GM18858 (cell line): ENCODE measurements at regions not wholly inside any gene's neighbourhood (a gene's known extent, or its start where the extent isn't known, plus 50 kb on each side); places are given as distances from the start of the nearest gene placed in this dataset.
"Not testable (repeated sequence)": the region's sequence is repeated elsewhere in the genome, so short reads cannot be mapped to it uniquely, and the experiment has no call there.

Experiments used
- ATAC-seq: cut with Tn5 transposase; IDR thresholded peaks from one replicate; pipeline ENCODE4 v1.9.1; 2021; ENCODE audit not compliant: unreplicated experiment

- no peak for ATAC-seq
Measured at GRCh38 chrX:78603908-78604307, 55.2 kb downstream of the RTL3 start.

- ATAC-seq = no peak
Measured at GRCh38 chrX:78595901-78596502, 63.1 kb downstream of the RTL3 start.

- ATAC-seq = no peak
Measured at GRCh38 chrX:78593701-78594100, 65.4 kb downstream of the RTL3 start.

- ATAC-seq = no peak
Measured at GRCh38 chrX:78592030-78592429, 67.1 kb downstream of the RTL3 start.

- ATAC-seq = no peak
Measured at GRCh38 chrX:78574306-78574705, 84.8 kb downstream of the RTL3 start.

GRCh38 chrX:78573630-78574029 is 85.5 kb downstream of the RTL3 start:
- ATAC-seq = no peak

GRCh38 chrX:78571849-78572248 is 87.3 kb downstream of the RTL3 start:
- ATAC-seq = no peak

GRCh38 chrX:78555401-78555980 is 103.6 kb downstream of the RTL3 start:
- ATAC-seq = no peak

GRCh38 chrX:78552628-78553027 is 106.5 kb downstream of the RTL3 start:
- ATAC-seq = not testable (repeated sequence)

GRCh38 chrX:78548012-78548411 is 111.1 kb downstream of the RTL3 start:
- no peak for ATAC-seq

- no peak for ATAC-seq
Measured at GRCh38 chrX:78545233-78545632, 113.9 kb downstream of the RTL3 start.

- ATAC-seq = no peak
Measured at GRCh38 chrX:78543281-78543680, 115.8 kb downstream of the RTL3 start.

GRCh38 chrX:78540171-78540570 is 119.0 kb downstream of the RTL3 start:
- no peak for ATAC-seq

GRCh38 chrX:78534221-78534620 is 124.9 kb downstream of the RTL3 start:
- ATAC-seq = no peak

GRCh38 chrX:78532363-78532762 is 126.8 kb downstream of the RTL3 start:
- no peak for ATAC-seq

- ATAC-seq = no peak
Measured at GRCh38 chrX:78527818-78528217, 131.3 kb downstream of the RTL3 start.

- ATAC-seq = no peak
Measured at GRCh38 chrX:78527263-78527662, 131.9 kb downstream of the RTL3 start.

- no peak for ATAC-seq
Measured at GRCh38 chrX:78522601-78523000, 136.5 kb downstream of the RTL3 start.

- ATAC-seq = peak; percentile 87
Measured at GRCh38 chrX:78517124-78517523, 142.0 kb downstream of the RTL3 start.

- ATAC-seq = peak; percentile 37
Measured at GRCh38 chrX:78514852-78515251, 144.3 kb downstream of the RTL3 start.

- ATAC-seq = no peak
Measured at GRCh38 chrX:78513971-78514738, 145.0 kb downstream of the RTL3 start.

- ATAC-seq = peak; percentile 69
Measured at GRCh38 chrX:78506248-78506647, 152.9 kb downstream of the RTL3 start.
